ENCODE measurements at regions not wholly inside any gene's neighbourhood (a gene's known extent, or its start where the extent isn't known, plus 50 kb on each side); places are given as distances from the start of the nearest gene placed in this dataset.

DNA sequence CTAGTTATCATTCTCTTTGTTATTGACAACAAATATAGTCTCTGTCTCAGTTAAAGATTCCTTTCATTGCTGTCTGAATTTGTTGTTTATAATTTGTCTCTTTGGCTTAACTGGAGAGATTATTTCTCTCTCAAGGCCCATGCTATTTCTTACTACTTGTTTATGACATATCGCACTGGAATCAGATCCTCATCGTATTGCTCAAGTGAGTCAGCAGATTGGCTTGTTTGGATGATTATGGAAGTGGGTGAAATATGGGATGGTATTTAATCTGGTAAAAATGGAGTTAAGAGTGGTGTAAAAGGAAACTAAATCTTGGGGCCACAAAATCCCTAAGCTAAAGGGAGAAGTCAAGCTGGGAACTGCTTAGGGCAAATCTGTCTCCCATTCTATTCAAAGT lies 613.1 kb downstream of the SI start:
- TF ChIP-seq, protein P1, sequence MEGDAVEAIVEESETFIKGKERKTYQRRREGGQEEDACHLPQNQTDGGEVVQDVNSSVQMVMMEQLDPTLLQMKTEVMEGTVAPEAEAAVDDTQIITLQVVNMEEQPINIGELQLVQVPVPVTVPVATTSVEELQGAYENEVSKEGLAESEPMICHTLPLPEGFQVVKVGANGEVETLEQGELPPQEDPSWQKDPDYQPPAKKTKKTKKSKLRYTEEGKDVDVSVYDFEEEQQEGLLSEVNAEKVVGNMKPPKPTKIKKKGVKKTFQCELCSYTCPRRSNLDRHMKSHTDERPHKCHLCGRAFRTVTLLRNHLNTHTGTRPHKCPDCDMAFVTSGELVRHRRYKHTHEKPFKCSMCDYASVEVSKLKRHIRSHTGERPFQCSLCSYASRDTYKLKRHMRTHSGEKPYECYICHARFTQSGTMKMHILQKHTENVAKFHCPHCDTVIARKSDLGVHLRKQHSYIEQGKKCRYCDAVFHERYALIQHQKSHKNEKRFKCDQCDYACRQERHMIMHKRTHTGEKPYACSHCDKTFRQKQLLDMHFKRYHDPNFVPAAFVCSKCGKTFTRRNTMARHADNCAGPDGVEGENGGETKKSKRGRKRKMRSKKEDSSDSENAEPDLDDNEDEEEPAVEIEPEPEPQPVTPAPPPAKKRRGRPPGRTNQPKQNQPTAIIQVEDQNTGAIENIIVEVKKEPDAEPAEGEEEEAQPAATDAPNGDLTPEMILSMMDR (IDR thresholded peaks at IDR 0.05; ENCODE audit: poor library complexity), result no peak
- TF ChIP-seq EZH2 (IDR thresholded peaks at IDR 0.05; ENCODE audit: borderline replicate concordance), result no peak

Data from hepatocyte (in vitro differentiated cells).